GM18861 (cell line): ENCODE measurements at regions not wholly inside any gene's neighbourhood (a gene's known extent, or its start where the extent isn't known, plus 50 kb on each side); places are given as distances from the start of the nearest gene placed in this dataset.

Experiments
- ATAC-seq: cut with Tn5 transposase; IDR thresholded peaks from one replicate; pipeline ENCODE4 v1.9.1; 2021; ENCODE audit not compliant: unreplicated experiment

DNA sequence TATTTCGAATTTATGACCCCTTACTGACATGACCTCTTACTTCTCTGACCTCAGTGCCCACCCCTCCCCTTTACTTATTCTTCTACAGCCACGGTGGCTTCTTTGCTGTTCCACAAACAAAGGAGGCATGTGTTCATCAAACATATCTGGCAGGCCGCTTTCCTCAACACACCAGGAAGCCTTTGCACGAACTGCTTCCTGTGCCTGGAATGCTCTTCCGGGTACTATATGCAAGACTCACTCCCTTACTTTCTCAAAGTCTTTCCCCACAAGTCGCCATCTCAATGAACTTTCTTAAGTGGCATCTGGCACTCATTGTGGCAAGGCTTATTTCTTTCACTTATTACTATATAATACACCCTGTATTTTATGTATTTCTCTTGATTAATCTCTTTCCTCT lies 351.5 kb upstream of the DDX53 start:
- ATAC-seq: no peak

DNA sequence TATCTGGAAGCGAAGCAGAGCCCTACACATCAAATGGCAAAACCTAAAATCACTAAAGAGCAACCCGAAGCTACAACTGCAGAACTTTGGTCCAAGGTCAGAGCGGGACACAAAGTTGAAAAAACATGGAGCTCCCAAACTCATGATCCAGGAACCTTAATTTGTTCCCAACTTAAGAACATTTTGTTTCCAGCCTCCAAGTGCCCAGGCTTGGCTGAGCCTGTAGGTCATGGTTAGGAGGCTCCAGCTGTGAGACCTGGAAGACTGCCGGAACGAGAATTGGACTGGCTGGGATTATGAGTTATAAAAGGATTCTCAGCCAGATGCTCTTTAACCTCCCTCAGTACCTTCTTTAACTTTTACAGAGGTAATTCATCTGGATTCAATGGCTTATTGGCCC lies 349.1 kb upstream of the DDX53 start:
- ATAC-seq: no peak

DNA sequence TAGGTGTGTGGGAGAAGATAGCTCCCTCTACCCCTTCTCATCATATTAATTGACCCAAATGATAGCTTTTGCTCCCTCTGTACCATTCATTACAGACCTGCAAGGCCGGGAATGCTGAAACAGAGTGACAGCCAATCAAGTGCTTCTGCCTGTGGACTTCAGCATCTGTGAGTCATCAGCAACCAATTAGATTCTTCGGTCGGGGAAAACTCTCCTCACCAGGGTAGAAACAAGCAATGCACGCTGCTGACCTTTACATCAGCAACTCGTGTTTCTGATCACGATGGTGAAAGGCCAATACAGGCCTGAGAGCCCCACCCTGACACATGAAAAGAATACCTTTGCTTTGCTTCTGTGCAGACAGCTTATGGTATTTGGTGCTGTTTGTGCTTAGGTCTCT lies 347.2 kb upstream of the DDX53 start:
- no peak for ATAC-seq

DNA sequence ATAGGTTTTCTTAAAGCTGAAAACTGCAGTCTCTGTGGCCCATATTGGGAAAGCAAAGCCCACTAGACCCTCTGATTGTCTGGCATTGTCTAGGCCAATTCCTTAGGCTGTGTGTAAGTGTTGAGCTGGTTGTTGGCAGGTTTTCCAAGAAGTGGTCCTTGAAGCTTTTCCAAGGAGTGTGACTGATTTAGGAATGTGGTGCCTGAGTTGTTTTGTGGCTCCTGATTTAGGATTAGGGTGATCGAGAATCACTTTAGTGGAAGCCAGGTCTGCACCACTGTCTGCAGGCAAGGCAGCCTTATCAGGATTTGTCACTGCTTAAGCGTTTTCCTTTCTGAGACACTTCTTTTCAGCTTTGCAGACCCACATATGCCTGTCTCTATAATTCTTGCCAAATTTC lies 339.0 kb upstream of the DDX53 start:
- no peak for ATAC-seq

DNA sequence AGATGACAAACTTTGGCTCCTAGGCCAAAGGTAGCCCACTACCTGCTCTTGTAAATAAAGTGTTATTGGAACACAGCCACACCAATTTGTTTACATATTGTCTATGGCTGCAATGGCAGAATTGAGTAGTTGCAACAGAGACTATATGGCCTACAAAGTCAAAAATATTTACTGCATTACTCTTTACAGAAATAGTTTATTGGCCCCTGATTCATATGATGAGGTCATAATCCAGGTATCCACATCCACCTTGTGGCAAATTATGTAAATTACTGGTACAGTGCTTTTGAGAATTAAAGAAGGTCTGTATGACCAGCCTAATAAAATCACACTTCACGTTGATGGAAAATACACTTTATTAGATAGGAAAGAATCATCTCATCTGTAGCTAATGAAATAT lies 337.0 kb upstream of the DDX53 start:
- ATAC-seq: no peak

DNA sequence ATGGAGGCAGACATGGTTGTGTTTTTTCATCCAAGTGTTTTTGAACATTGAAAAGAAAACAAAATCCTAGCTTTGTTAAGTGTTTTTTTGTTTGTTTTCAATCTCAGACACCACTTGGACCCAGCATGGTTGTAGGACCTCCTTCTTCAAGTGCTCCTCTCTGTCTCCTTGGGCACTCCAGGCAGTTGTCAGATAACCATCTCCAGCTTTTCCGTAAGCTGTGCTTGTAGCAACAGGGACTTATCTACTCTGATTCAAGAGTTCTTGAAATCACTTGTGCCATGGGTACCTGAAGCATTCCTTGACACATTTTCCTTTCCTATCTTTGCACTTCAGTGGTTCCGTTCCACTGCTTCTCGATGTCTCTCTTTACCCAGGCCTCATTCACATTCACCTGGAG lies 334.9 kb upstream of the DDX53 start:
- no peak for ATAC-seq

DNA sequence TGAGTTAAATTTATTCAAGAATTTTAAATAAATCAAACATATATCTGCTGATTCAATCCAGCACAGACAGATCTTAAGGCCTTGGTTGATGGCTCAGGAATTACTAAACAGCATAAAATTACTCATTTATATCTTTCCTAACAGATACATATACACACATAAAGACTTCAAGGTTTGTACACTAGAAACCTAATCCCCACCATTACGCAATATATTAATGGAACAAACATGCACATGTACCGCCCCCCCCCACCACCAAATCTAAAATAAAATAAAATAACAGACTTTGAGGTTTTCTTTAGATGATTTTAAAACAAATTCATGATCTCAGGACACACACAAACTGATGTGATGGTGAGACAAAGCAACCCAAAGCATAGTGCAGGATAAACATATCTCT lies 333.9 kb upstream of the DDX53 start:
- no peak for ATAC-seq

DNA sequence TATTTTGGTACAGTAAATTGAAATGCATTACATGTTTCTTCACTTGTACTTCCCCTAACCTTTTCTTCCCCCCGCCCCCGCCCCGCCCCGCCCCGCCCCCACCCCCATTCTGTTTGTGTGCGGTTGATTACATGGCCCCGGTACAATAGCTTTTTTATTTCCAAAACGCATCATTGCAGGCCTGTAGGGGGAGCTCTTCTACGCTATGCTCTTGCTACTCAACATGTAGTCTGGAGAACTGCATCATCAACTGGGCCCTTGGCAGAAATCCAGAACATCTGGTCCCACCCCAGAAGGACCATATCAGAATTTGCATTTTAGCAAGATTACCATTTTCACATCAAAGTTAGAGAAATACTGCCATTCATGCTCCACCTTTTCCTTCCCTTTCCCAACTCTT lies 333.3 kb upstream of the DDX53 start:
- ATAC-seq: no peak

DNA sequence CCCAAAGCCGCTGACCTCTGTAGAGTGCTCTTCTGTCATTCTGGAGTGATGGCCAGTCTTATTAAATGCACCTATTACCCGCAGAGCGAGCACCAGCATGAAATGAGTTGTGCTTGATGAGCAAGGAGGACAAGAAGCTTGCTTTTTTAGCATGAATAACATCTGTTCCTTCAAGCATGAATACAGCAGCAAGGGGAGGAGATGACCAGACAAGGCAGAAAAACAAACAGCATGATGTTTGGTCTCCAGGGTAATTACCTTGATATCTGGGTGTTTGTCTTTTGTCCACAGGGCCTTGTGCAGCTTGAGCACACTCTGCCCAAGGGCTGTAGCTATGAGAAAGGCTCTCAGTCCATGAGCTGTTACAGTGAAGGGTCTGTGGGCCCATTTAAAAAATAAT lies 324.8 kb upstream of the DDX53 start:
- ATAC-seq: no peak

DNA sequence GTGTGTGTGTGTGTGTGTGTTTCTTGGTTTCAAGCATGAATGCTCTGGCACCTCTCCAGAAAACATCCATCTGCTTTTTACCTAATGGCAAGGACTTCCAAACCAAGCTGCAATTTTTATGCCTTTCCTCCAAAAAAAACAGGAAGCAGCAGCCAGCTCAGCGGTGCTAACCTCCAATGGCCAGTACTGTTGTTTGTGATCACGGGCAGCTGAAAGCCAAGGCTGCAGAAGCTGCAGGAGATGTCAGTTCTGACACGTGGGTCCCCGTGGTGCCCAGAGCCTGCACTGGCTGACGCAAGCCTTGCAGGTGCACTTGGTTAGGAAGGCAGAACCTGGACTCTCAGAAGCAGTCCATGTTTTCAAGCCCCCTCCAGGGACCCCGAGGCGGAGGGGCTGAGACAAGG lies 313.6 kb upstream of the DDX53 start:
- no peak for ATAC-seq

DNA sequence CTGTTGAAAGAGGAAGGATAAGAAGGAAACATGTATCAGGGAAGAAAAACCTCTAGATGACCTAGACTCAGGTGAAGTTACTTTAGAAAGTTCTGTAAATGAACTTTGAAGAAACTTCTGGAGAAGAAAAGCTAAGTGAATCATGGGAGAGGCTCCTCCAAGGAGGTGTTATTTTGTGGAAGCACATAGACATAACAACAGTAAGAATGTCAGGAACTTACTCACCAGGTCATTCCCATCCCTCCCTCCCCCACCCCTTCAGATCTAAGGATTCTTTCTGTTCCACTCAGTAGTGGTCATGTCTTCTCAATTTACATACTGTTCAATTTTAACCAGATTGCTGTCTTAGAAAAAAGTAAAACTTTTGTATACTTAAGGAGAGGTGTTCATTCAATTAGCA lies 310.5 kb upstream of the DDX53 start:
- no peak for ATAC-seq

DNA sequence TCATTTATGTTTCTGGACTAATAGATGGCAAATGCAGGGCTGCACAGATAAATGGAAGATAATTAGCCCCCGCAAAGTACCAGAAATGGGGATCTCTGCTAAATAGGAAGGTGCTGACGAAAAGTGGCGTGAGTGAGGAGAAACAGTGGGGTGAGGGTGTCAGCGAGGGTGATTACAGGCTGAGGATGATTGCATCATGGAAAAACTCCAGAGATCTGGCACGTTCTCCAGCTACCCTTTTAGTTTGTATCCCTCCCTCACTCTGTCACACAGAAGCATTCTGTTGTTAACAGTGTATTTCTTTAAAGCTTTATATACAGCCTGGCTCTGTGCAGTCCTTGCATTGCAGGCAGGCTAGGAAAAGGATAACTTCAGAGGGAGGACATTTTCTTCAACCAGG lies 309.6 kb upstream of the DDX53 start:
- ATAC-seq: no peak

DNA sequence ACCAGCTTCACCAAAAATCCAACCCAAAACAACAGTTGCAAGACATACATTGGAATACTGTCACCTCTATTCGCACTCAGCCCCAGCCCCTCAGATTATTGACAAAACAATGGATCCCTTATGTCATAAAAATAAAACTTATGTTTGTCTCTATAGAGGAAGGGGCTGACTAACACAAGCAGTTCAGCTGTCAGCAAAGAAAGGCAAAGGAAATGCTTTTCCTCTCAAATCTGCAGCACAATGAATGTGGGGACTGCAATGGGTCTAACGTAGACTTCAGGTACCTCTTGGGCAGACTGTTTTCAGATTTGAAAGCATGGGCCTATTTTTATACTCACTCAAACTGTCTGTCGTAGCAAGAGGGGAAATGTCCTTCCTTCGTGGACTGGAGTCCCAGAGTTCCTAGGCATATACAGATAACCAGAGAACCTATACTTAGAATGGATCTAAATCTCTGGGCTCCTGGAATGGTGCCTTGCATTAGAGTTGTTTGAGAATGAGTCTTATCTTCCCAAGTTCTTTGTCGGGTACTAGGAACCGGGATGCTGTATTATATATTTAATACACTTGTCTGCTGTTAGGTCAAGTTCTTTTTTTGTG lies 307.7 kb upstream of the DDX53 start:
- no peak for ATAC-seq

DNA sequence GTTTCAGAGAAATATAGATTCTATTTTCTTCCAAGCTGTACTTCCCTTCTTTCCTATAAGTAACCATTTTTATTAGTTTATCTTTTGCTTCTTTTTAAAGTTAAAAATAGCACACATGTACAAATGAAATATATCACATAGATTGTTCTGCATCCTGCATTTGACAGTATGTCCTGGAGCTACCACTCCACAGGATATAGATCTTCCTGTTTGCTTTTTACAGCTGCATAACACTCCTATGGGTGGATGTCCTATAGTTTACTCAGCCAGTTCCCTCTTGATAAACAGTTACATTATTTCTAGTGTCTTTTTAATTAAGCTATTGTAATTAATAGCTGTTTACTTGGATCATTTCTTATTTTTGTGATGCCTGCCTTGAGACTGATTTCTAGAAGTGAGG lies 301.6 kb upstream of the DDX53 start:
- no peak for ATAC-seq

DNA sequence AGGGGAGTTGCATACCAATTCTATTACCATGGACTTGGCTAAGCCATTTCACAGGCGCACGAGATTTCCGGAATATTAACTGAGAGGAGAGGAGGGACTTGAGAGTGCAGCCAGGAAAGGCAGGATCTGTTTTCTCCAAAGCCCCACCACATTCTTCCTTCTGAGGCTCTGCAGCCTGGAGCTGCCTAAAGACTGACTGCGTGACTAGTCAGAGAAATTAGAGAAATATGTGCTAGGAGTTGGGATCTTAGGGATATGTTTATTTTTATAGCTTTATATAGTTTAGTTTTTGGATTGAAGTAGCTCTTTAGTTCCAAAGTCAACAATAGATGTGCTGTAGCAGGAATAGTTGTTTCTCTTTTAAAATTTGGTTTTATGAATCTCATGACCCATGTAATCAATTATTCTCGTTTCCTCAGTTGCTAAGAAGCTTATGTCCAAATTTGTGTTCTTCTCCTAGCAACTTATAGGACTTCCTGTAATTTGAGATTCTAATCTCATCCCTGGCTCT lies 300.1 kb upstream of the DDX53 start:
- ATAC-seq: no peak

DNA sequence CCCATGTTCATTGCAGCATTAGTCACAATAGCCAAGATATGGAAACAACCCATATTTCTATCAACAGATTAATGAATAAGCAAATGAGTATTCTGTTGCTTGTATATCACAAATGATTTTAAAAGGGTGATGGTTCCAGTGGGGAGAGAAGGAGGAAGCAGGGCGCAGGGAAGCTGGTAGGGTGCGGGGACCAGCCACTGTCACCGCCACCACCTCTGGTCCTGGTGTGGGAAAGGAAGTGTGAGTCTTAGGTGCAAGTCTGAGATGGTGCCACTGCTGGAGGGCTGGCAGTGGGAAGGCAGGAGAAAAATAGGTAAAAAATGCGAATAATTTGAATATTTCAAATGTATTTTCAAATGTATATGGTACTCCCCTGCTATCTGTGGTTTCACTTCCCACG lies 286.8 kb upstream of the DDX53 start:
- no peak for ATAC-seq

DNA sequence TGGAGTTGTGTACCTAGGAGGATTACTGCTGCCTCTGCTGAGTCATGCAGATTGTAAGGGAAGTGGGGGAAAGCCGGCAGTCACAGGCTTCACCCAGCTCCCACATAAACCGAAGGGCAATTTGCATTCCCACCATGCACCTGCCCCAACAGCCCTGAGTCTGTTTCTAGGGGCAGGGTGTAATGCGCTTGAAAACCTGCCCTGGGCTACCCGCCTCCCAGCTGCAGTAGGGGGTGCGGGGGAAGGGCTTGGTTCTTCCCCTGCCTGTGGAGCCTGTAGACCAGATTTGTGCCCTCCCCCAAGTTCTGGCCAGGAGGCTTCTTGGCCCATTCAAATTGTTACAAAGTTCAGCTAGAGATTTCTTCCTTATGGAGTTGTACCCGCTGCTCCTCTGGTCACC lies 269.2 kb upstream of the DDX53 start:
- no peak for ATAC-seq

DNA sequence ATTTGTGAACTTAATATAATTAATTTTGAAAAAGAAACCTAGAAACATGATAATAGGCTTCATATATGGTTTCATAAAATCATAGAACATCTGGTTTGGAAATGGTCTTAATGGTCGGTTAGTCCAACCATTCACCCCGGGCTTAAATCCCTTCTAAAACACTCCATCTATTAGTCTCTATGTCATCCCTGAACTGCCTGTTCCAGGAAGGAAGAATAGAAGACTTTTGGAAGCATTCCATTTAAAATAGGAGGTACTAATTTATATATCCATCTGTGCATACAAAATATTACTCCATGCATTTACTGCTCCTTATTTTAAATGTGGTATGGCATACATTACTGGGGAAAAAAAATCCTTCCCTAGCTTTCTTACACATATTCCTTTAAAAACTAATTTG lies 262.2 kb upstream of the DDX53 start:
- no peak for ATAC-seq

DNA sequence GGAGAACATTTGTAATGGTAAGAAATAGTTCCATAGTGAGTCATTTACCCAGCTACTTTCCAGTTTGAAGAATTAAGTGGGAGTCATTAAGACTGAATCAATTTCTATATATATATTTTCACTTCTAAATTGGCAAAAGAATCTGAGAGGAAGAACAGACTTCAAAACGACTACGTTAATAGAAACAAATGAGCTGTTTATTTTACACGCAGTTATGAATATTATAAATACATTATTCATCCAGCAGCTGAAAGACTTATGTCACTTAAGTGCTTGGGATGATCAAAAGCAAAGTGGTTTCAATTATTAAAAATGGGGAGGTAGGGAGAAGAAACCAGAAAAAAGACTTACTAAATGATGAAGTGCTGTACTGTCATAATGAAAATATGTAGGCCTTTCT lies 260.5 kb upstream of the DDX53 start:
- no peak for ATAC-seq

DNA sequence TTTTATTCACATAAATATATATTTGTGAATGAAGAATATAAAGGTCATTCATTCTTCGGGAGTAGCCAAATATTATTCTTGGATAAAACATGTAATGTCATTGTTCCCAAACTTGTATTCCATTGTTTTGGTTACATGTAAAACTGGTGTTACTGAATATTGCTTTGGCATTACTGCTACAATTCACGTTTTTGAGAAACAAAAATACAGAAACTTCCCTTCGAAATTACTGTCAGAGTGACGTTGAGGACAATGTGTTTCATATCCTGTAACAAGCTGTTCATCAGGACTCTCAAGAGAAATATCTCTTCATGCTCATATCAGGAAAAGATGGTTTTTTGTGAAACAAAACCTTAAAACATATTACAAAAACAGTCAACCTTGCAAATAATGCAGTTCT lies 258.9 kb upstream of the DDX53 start:
- ATAC-seq: no peak

DNA sequence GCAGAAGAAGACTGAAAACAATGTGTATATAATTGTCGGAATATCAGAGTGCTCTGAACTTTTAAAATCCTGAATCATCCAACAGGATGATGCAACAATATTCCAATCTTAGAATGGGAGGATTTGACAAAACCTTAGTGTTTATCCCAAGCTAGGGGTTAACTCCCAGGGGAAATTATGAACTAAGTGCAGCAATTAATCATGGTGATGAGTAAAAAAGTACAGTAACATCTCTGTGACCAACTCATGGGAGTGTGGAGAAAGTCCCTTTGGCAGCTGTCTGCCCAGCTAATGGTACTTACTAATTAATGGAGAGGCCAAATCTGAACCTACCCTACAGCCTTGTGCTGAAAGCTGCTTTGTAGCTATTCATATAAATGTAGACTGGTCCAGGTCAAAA lies 257.6 kb upstream of the DDX53 start:
- no peak for ATAC-seq

DNA sequence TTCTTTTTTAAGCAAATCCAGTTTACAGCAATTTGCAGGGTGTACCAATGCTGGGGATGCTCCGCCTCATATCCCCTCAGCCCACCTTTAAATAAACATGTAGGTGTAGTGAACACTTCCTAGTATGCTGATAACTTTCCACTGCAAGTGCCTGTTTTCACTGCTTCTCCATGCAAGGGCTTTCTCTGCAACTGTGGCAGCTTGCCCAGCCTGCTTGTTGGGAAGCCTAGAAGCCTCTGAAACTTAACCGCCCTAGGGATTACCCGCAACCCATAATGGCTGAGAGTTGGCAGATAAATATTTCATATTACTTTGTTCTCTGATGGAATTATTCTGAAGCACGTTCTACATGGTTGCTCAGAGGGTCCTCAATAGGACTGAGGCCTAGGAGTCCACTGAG lies 253.7 kb upstream of the DDX53 start:
- no peak for ATAC-seq

DNA sequence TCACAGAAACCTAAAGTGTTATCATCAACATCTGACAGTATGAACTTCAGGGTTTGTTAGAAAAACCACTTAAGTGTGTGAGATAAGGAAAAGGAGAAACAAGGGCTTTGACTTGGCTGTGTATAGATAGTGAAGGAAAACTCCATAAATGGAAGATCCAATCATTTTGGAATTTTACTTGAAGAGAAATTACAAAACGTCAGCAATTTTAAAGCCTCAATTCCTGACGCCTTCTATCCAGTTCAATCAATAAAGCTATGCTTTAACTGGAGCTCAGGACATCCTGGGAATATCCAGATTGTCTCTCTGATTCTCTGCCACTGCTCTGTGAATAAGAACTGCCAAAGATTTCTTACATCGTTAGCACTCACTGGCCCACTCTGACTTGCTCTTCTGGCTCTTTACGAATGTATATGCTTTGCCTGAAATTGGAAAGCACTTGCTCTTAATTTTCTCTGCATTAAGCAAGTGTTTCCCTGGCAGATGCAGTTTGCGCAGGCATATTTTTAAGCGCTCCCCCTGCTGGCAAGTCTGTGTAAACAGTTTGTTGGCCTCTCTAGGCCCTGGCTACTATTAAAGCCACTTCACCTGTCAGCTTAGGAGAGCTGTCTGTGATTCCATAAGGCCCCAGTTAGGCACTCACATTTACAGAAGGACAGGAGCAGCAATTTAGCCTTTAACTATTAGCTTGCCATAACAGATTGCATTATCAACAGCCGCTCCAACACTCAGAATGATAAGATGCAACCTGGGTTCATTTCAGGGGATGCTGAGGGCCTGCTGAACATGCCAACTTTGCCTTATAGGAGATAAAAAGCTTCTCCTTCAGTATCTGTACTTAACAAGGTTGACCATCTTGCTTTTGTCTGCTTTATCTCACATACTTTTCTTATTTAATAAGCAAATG lies 251.4 kb upstream of the DDX53 start:
- ATAC-seq: peak; percentile 86
